IMR-90 (cell line): ENCODE measurements at regions not wholly inside any gene's neighbourhood (a gene's known extent, or its start where the extent isn't known, plus 50 kb on each side); places are given as distances from the start of the nearest gene placed in this dataset.

Experiments used
- BHLHE40 ChIP-seq: fragments of 150-350 bp; IDR thresholded peaks from 2 replicates; pipeline ENCODE4 v1.6.1; 2016; ENCODE audit warnings: mild to moderate bottlenecking, low read depth, low read length
- MXI1 ChIP-seq: IDR thresholded peaks from 2 replicates; pipeline ENCODE4 v1.6.1; 2012; ENCODE audit warnings: low read depth, mild to moderate bottlenecking, low read length, moderate library complexity, borderline replicate concordance
- TF ChIP-seq, protein P1 (sequence below): conservative IDR thresholded peaks from 2 replicates; pipeline ENCODE4 v1.5.1; 2012; ENCODE audit warnings: mild to moderate bottlenecking, low read depth, low read length, improper control_type of control experiment

DNA sequence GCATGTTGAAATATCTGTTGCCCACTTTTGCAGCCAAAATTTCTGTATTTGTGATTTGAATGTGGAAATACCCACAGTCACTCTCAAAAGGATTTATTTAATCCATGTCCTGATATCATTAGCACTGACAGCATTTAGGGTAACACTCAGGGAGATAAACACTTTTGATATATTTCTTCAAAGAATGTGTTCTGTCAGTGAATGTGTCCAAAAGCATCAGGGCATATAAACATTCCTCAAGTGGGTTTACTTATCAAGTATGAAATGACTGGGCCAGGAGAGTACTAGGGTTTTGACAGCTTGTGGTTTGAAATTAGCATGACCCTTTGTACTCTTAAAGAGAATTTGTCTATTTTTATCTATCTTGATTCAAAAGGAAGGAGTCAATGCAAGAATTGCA lies 1302.1 kb upstream of the ADGRL2 start:
- TF ChIP-seq, protein P1, sequence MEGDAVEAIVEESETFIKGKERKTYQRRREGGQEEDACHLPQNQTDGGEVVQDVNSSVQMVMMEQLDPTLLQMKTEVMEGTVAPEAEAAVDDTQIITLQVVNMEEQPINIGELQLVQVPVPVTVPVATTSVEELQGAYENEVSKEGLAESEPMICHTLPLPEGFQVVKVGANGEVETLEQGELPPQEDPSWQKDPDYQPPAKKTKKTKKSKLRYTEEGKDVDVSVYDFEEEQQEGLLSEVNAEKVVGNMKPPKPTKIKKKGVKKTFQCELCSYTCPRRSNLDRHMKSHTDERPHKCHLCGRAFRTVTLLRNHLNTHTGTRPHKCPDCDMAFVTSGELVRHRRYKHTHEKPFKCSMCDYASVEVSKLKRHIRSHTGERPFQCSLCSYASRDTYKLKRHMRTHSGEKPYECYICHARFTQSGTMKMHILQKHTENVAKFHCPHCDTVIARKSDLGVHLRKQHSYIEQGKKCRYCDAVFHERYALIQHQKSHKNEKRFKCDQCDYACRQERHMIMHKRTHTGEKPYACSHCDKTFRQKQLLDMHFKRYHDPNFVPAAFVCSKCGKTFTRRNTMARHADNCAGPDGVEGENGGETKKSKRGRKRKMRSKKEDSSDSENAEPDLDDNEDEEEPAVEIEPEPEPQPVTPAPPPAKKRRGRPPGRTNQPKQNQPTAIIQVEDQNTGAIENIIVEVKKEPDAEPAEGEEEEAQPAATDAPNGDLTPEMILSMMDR: no peak
- TF ChIP-seq MXI1 (no peak), BHLHE40 (no peak)
